Aorta (tissue), 5 donors: ENCODE measurements at regions not wholly inside any gene's neighbourhood (a gene's known extent, or its start where the extent isn't known, plus 50 kb on each side); places are given as distances from the start of the nearest gene placed in this dataset.

Experiments used
- ATAC-seq: fragments of 200-7000 bp; cut with Tn5 transposase; one replicate; pipeline ENCODE4 v1.9.1; 2022; ENCODE audit warnings: moderate library complexity; ENCODE audit not compliant: low FRiP score
- DNase-seq, 2 donors: peaks; one replicate each; pipeline ENCODE4 v3.0.0-alpha.2; 2020
- H3K27ac ChIP-seq, 2 donors: one replicate each; pipeline ENCODE4 v1.5.1; 2013; ENCODE audit warnings: low read length in 2 of 2, mild to moderate bottlenecking in 2 of 2, moderate library complexity in 2 of 2, control low read depth in 1 of 2, inconsistent platforms in 1 of 2, low read depth in 1 of 2
- H3K27me3 ChIP-seq, 2 donors: one replicate each; pipeline ENCODE4 v1.6.1; 2013; ENCODE audit warnings: control low read depth in 1 of 2, low read length in 1 of 2, mild to moderate bottlenecking in 1 of 2, moderate library complexity in 1 of 2; ENCODE audit not compliant: insufficient read depth in 2 of 2, control insufficient read depth in 1 of 2
- H3K36me3 ChIP-seq, 2 donors: one replicate each; pipeline ENCODE4 v1.6.1; 2013; ENCODE audit warnings: control low read depth in 1 of 2, low read length in 1 of 2, mild to moderate bottlenecking in 1 of 2; ENCODE audit not compliant: insufficient read depth in 2 of 2, control insufficient read depth in 1 of 2
- H3K4me1 ChIP-seq, 2 donors: one replicate each; pipeline ENCODE4 v1.6.1; 2013; ENCODE audit warnings: low read length in 2 of 2, control low read depth in 1 of 2, mild to moderate bottlenecking in 1 of 2, moderate library complexity in 1 of 2; ENCODE audit not compliant: insufficient read depth in 2 of 2, control insufficient read depth in 1 of 2
- H3K4me3 ChIP-seq, 2 donors: one replicate each; pipeline ENCODE4 v1.5.1; 2013; ENCODE audit warnings: low read length in 2 of 2, control low read depth in 1 of 2, mild to moderate bottlenecking in 1 of 2
- H3K9me3 ChIP-seq: one replicate; pipeline ENCODE4 v1.6.1; 2013; ENCODE audit warnings: mild to moderate bottlenecking, low read length; ENCODE audit not compliant: control insufficient read depth
- WGBS, 2 donors: extraction: QIAGEN DNeasy Blood & Tissue Kit; methylation state at CpG; one replicate each; pipeline ENCODE4 v1.1.7; 2013; 5-methylcytosine and 5-hydroxymethylcytosine counted together
- intact Hi-C, 2 donors: fragments of 100-400 bp; cut with DNase I; formaldehyde crosslinking; loops; one replicate each; pipeline versions ENCODE4 v1.14.2 to v1.15.0; 2022
- donor health status: healthy with polysubstance abuse.
- donor health status: Bipolar disorder and iron deficiency.
- donor health status: DM: no; HTN: no; CAD: no.
- donor health status: DM: no; HTN: no; CAD: no.
- donor health status: DM: yes; HTN: yes; CAD: no.

GRCh38 chr15:53861792-53862191, 102.3 kb upstream of the WDR72 start:
- ATAC-seq (no peak), DNase-seq (no peak)
- no peaks in the 10 kb centered on the region for H3K4me1 ChIP-seq
- peaks cover 2% of the 10 kb centered on the region for H3K9me3 ChIP-seq
- intact Hi-C loops = no loop called here
- H3K4me3 ChIP-seq = no peak overlapping the region
- no peak overlapping the region for H3K27ac ChIP-seq
- H3K27me3 ChIP-seq = no peaks in the 10 kb centered on the region
- whole genome bisulfite sequencing, 2 donors = 58 to 59% methylated on average over 2 of the region's 2 CpGs
- H3K36me3 ChIP-seq = no peaks in the 10 kb centered on the region

DNA sequence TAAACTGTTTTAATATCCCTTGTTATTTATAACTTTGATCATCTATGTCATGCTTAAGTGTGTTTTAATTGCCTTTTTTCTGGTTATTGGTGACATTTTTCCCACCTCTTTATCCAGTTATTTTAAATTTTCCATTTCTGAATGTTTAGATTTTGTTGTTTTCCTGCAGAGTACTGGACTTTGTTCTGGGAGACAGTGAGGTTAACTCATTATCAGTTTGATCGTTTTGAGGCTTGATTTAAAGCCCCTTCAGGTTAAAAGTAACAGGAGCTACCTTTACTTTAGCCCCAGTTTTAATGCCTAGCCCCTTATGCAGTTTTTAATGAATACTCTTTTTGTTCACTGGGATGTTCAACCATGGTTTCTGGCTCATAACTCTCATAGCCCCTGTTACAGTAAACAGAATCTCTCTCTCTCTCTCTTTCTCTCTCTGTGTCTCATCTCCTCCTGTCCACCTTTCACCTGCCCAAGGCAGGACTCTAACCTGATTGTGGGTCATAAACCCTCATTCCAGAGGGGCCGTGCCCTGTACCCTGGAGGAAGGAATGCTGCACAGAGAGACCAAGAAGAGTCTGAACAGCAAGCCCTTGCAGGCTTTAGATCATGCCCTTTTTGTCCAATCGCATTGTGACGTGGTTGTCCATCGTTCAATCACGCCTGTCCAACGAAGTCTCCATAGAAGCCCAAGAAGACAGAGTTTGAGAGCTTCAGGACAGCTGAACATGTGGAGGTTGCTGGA, 91.8 kb upstream of the WDR72 start:
- Histone ChIP-seq H3K27ac (no peak overlapping the region), H3K36me3 (no peaks in the 10 kb centered on the region), H3K4me3 (no peak overlapping the region), H3K27me3 (no peaks in the 10 kb centered on the region), H3K9me3 (no peaks in the 10 kb centered on the region), H3K4me1 (no peaks in the 10 kb centered on the region)
- WGBS, 2 donors = 85 to 89% methylated on average over 7 of the region's 7 CpGs
- ATAC-seq (no peak), DNase-seq (no peak)
- intact Hi-C loops = no loop called here

DNA sequence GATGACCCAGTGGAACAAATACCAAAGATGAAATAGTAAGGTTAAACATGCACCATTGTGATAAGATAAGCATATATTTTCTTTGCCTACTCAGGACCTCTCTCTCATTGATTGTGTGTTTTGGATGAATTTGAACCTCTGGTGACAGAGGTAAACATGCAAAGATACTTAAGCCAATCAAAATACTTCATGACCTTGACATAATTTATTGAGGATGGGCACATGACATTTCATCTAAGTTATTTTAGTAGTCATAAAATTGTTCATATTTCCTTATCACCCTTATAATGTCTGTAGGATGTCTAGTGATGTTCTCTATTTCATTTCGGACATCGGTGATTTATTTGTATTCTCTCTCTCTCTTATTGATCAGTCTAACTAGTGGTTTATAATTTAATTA, 88.3 kb upstream of the WDR72 start:
- Histone ChIP-seq H3K27me3 (no peaks in the 10 kb centered on the region), H3K27ac (no peak overlapping the region), H3K4me3 (no peak overlapping the region), H3K4me1 (no peaks in the 10 kb centered on the region), H3K36me3 (no peaks in the 10 kb centered on the region), H3K9me3 (no peaks in the 10 kb centered on the region)
- 96 to 98% methylated on average over 2 of the region's 2 CpGs for WGBS, 2 donors
- intact Hi-C loops = no loop called here
- ATAC-seq = no peak
- no peak for DNase-seq

DNA sequence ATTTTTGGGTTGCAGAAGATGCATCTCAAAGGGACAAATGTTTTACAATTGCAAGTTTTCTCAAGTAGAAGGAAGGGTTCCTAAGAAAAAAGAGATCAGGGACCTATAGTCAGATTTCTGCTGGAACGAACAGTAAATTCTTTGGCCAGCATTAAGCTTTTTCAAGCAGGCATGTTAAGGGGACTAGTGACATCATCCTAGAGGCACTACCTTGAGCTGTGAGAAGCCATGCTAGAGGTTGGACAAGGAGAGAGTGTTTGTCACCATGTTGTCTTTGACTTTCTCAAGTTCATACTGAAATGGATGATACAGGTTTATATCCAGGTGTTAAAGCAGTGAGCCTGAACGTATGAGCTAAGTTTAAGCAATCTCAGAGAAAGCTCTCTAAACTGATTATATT, 85.2 kb upstream of the WDR72 start:
- DNase-seq (no peak), ATAC-seq (no peak)
- Histone ChIP-seq H3K27me3 (no peaks in the 10 kb centered on the region), H3K4me3 (no peak overlapping the region), H3K36me3 (no peaks in the 10 kb centered on the region), H3K27ac (no peak overlapping the region), H3K4me1 (no peaks in the 10 kb centered on the region), H3K9me3 (no peaks in the 10 kb centered on the region)
- WGBS, 2 donors = 48 to 51% methylated on average over 2 of the region's 2 CpGs
- intact Hi-C loops = no loop called here

GRCh38 chr15:53843869-53844569, 84.6 kb upstream of the WDR72 start:
- no peak overlapping the region for H3K27ac ChIP-seq
- intact Hi-C loops = no loop called here
- 89 to 92% methylated on average over 3 of the region's 3 CpGs for WGBS, 2 donors
- H3K27me3 ChIP-seq = no peaks in the 10 kb centered on the region
- ATAC-seq = no peak
- DNase-seq = no peak
- H3K4me3 ChIP-seq = no peak overlapping the region
- no peaks in the 10 kb centered on the region for H3K9me3 ChIP-seq
- H3K36me3 ChIP-seq = no peaks in the 10 kb centered on the region
- H3K4me1 ChIP-seq = no peaks in the 10 kb centered on the region

DNA sequence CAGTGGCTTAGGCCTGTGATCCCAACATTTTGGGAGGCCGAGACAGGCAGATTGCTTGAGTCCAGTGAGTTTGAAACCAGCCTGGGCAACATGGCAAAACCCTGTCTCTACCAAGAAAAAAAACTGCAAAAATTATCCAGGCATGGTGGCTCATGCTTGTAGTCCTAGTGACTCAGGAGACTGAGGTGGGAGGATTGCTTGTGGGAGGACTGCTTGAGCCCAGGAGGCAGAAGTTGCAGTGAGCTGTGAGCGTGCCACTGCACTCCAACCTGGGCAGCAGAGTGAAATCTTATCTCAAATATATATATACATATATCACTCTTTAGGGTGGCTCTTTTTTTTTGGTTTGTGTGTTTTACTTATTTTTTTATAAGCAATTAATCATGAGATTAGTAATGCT, 83.7 kb upstream of the WDR72 start:
- H3K27me3 ChIP-seq = no peaks in the 10 kb centered on the region

DNA sequence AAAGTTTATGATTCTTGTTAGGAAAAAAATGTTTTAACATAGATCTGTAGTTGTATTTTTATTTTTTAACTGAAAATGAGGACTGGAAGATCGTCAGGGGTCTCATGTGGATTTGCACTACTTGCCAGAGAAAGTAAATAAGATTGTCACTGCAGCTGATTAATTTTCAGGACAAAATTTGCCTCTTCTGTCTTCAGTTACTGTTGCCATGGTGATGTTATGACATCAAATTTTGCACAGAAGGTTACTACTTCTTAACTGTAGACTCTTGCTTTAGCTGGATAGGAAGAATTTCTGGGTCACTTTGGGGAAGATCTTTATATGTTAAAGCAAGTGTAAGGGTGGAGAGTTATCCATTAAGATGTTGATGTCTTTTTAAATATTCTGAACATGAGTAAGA, 82.2 kb upstream of the WDR72 start:
- Histone ChIP-seq H3K27ac (no peak overlapping the region), H3K4me3 (no peak overlapping the region), H3K4me1 (no peaks in the 10 kb centered on the region), H3K27me3 (no peaks in the 10 kb centered on the region), H3K36me3 (no peaks in the 10 kb centered on the region), H3K9me3 (no peaks in the 10 kb centered on the region)
- ATAC-seq (no peak), DNase-seq (no peak)
- WGBS, 2 donors = 0% methylated on average over 1 of the region's 1 CpG
- intact Hi-C loops = no loop called here

More for the DNA sequence above, 83.7 kb upstream of the WDR72 start:
- Histone ChIP-seq H3K4me3 (no peak overlapping the region), H3K9me3 (no peaks in the 10 kb centered on the region), H3K36me3 (no peaks in the 10 kb centered on the region), H3K27ac (no peak overlapping the region), H3K4me1 (no peaks in the 10 kb centered on the region)
- DNase-seq = no peak
- ATAC-seq = no peak
- intact Hi-C loops = no loop called here
- 95 to 98% methylated on average over 2 of the region's 2 CpGs for WGBS, 2 donors

DNA sequence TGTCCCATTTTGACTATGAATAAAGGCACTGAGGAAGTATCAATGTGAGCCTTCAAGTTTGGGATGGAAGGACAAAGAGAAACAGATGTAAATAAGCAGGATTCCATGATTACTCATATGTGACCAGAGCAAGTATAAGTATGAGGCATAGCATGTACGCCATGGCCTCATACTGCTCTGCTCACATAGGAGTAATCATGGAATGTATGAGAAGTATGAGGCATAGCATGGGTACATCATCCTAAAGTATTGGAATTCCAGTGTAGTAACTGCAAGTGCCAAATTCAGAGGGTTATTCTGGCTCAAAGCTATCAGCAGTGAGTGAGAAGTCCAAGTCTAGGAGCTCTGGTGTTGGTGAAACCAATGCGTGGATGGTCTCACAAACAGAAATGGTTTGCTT, 81.2 kb upstream of the WDR72 start:
- Histone ChIP-seq H3K4me3 (no peak overlapping the region), H3K36me3 (no peaks in the 10 kb centered on the region), H3K27me3 (no peaks in the 10 kb centered on the region), H3K4me1 (no peaks in the 10 kb centered on the region), H3K9me3 (no peaks in the 10 kb centered on the region), H3K27ac (no peak overlapping the region)
- intact Hi-C loops = no loop called here
- no peak for DNase-seq
- WGBS, 2 donors = 59 to 61% methylated on average over 2 of the region's 2 CpGs
- ATAC-seq = no peak

- peaks cover 6 to 8% of the 10 kb centered on the region in 2 donors for H3K4me1 ChIP-seq
- intact Hi-C loops = no loop called here
- no peaks in the 10 kb centered on the region for H3K36me3 ChIP-seq
- no peak overlapping the region for H3K27ac ChIP-seq
- 72 to 79% methylated on average over 3 of the region's 3 CpGs for WGBS, 2 donors
- no peak overlapping the region for H3K4me3 ChIP-seq
- ATAC-seq = no peak
- DNase-seq = no peak
- H3K27me3 ChIP-seq = no peaks in the 10 kb centered on the region
- H3K9me3 ChIP-seq = no peaks in the 10 kb centered on the region
Measured at GRCh38 chr15:53837263-53837662, 77.8 kb upstream of the WDR72 start.
